ENCODE measurements at regions not wholly inside any gene's neighbourhood (a gene's known extent, or its start where the extent isn't known, plus 50 kb on each side); places are given as distances from the start of the nearest gene placed in this dataset.

DNA sequence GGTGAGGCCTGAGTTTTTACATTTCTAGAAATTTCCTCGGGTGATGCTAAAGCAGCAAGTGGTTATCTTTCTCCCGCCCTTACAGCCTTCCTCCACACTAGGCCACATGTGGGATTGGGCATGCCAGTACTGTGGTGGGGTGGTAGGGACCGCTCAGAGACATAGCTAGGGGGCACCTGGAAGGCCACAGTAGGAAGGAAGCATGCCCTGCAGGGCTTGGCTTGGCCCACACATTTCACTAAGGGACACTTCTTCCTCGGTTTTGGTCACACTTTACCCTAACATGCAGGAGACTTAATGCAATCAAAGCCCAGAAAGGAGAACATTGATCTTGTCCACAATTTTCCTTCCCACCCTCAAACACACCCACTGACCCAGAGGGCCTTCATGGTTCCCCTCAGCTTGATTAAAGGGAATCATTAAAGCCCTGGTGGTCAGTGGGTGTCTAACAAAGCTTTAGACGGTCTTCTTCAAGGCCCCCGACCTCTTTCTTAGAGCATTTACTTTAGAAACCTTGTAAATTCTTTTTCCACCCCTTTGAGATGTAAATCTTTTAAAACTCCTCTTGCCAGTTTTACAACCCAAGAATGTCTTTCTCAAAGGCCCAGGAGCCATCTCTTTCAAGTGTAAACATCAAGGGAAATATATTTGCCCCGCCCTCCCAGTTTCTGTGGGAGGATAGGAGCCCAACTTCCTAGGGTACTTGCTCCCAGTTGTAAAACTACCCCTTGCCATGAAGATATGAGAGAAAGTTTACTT, 246.4 kb upstream of the PTBP2 start:
- Histone ChIP-seq H3K4me1 (peaks cover 69% of the 10 kb centered on the region), H3K27me3 (ENCODE audit: low read depth) (no peaks in the 10 kb centered on the region), H3K4me3 (no peak overlapping the region), H3K36me3 (replicated peaks) (no peaks in the 10 kb centered on the region), H3K9me3 (no peaks in the 10 kb centered on the region)
- in situ Hi-C loops (cut with MboI; ENCODE audit: low sequenced_read_pairs), result no loop called here
- peak; percentile 86 to 97 for DNase-seq (ENCODE audit: low spot score in 2 of 2)

DNA sequence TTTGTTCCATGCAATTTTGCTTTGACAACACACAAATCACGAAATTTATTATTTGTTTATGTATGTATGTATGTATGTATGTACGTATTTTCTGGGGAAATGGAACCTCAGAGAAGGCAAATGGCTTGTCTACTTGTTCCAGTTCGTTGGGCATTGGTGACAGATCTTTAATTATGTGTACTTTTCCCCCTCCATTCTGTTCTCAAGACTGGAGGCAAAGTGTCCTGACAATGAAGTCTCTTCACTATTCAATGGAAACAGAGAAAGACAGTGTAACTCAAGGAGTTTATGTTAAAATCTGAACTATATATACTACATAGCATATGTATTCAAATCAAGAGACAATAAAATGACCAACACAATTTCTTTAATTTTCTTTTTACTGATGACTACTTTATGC, 245.7 kb upstream of the PTBP2 start:
- in situ Hi-C loops (cut with MboI; ENCODE audit: low sequenced_read_pairs), result no loop called here
- H3K27me3 ChIP-seq (ENCODE audit: low read depth), result no peaks in the 10 kb centered on the region
- H3K36me3 ChIP-seq (replicated peaks), result no peaks in the 10 kb centered on the region
- H3K9me3 ChIP-seq, result no peaks in the 10 kb centered on the region
- H3K4me3 ChIP-seq, result no peak overlapping the region
- peak in 1 of 2 experiments; percentile 75 for DNase-seq (ENCODE audit: low spot score in 2 of 2)
- peaks cover 69% of the 10 kb centered on the region for H3K4me1 ChIP-seq

DNA sequence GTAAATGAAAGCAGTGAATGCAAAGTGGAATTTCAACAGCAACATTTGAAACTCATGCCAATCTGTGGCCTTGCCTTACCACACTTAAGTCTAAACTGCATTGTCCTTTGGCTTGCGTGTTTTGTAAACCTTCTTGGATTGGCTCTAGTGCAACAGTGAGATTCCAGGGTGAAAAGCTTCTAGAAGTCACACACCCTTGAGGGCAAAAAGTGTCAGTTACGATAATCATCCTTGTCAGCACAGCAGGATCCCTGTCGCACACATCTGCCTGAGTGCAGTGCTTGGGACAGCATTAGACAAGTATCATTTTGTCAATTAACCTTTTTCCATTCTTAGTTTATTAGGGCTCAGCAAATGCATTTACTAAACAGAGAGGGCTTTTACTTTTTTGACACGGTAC, 243.4 kb upstream of the PTBP2 start:
- H3K4me1 ChIP-seq, result peaks cover 74% of the 10 kb centered on the region
- no peak overlapping the region for H3K4me3 ChIP-seq
- in situ Hi-C loops (cut with MboI; ENCODE audit: low sequenced_read_pairs), result no loop called here
- H3K9me3 ChIP-seq, result no peaks in the 10 kb centered on the region
- DNase-seq (ENCODE audit: low spot score in 2 of 2), result peak in 1 of 2 experiments; percentile 29
- no peaks in the 10 kb centered on the region for H3K27me3 ChIP-seq (ENCODE audit: low read depth)
- no peaks in the 10 kb centered on the region for H3K36me3 ChIP-seq (replicated peaks)

DNA sequence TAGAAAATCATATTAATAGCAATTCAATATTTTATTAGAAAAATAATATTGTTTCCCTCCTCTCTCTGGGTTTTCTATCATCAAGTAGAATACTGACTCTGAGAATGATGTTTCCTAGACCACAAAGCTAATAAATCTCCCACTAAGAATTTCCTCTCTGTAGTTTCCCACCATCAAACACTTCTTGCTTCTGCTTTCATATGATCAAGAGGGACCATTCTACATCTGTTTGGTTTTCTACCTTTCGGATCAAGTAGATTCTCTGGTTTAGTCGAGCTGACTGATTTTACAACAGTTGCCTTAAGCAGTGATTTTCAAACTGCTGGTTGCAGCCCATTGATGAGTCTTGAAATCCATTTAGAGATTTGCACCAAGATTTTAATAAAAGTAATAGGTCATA, 240.2 kb upstream of the PTBP2 start:
- H3K4me1 ChIP-seq, result peaks cover 46% of the 10 kb centered on the region
- H3K9me3 ChIP-seq, result no peaks in the 10 kb centered on the region
- no peaks in the 10 kb centered on the region for H3K27me3 ChIP-seq (ENCODE audit: low read depth)
- in situ Hi-C loops (cut with MboI; ENCODE audit: low sequenced_read_pairs), result no loop called here
- DNase-seq (ENCODE audit: low spot score in 2 of 2), result no peak
- H3K4me3 ChIP-seq, result no peak overlapping the region
- no peaks in the 10 kb centered on the region for H3K36me3 ChIP-seq (replicated peaks)

DNA sequence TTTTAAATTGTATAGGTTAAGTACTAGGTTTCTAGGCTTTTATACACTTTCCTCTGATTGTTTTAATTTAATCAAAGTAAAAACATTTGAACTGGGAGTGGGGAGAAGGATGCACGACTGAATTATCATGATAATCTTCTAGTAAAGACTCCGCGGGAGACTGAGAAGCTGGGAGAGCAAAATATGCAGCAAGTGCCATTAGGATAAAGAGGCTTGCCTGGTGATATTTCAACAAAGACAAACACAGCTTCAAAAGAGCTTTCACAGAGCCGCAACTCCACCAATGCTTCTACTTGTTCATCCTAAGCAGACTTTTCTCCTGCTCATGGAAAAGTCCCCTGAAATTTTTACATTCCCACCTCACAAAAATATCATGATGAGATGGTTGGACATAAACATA, 239.0 kb upstream of the PTBP2 start:
- peak overlapping the region; percentile 5 for H3K4me3 ChIP-seq
- H3K4me1 ChIP-seq, result peaks cover 45% of the 10 kb centered on the region
- H3K27me3 ChIP-seq (ENCODE audit: low read depth), result no peaks in the 10 kb centered on the region
- in situ Hi-C loops (cut with MboI; ENCODE audit: low sequenced_read_pairs), result no loop called here
- H3K9me3 ChIP-seq, result no peaks in the 10 kb centered on the region
- peak; percentile 50 to 66 for DNase-seq (ENCODE audit: low spot score in 2 of 2)
- H3K36me3 ChIP-seq (replicated peaks), result no peaks in the 10 kb centered on the region

DNA sequence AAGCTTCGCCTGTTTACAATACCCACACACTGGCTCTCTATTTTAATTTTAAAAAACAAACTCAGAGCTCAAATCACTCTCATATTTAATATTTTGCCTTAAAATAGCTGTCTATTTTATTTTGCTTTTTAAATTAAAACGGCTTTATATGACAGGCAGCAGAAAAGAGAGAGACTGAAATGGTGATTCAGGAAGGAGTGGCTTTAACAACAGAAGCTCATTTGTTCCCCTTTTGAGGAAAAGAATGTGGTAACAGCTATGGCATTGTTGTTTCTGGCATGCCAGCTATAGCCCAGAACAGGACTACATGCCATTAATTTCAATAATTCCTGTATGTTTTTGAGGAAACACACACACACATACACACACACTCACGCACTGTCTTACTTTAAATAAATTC, 234.2 kb upstream of the PTBP2 start:
- Histone ChIP-seq H3K9me3 (no peaks in the 10 kb centered on the region), H3K36me3 (replicated peaks) (no peaks in the 10 kb centered on the region), H3K4me1 (peaks cover 39% of the 10 kb centered on the region), H3K4me3 (no peak overlapping the region), H3K27me3 (ENCODE audit: low read depth) (no peaks in the 10 kb centered on the region)
- in situ Hi-C loops (cut with MboI; ENCODE audit: low sequenced_read_pairs), result no loop called here
- peak; percentile 22 to 79 for DNase-seq (ENCODE audit: low spot score in 2 of 2)

DNA sequence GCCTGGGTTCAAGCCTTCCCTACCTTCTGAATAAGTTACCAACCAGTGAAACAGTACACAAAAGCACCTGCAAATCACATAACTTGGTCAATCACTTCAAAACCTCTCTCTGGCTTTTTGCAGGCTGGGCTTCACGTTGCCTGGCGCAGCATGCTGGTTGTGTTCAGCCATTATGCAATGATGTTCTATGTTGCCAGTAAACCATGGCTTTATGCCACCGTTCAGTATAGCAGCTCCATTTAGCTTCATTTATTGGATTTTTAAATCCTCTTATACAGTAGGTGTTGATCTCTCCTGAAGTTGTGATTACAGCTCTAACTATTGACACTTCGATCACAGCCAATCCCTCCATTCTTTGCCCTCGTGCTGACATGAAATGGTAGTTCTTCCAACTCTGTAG, 233.6 kb upstream of the PTBP2 start:
- in situ Hi-C loops (cut with MboI; ENCODE audit: low sequenced_read_pairs), result no loop called here
- Histone ChIP-seq H3K4me1 (peaks cover 33% of the 10 kb centered on the region), H3K36me3 (replicated peaks) (no peaks in the 10 kb centered on the region), H3K9me3 (no peaks in the 10 kb centered on the region), H3K4me3 (no peak overlapping the region), H3K27me3 (ENCODE audit: low read depth) (no peaks in the 10 kb centered on the region)
- no peak for DNase-seq (ENCODE audit: low spot score in 2 of 2)

DNA sequence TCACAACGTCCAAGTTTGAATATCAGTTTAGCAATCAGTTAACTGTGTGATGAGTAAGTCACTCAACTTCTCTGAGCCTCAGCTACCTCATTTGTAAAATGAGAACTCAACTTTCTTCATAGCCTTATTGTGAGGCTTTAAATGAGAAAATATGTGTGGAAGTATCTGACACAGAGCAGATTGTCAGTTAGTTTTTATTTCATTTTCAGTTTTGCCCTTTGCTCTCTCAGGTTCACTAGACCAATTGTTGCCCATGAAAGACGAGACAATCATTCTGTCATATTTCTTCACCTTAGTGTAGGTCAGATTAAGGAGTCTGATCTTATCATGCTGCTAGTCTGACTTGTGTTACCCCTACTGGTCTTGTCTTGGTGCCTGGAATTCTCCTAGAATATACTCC, 232.8 kb upstream of the PTBP2 start:
- Histone ChIP-seq H3K36me3 (replicated peaks) (no peaks in the 10 kb centered on the region), H3K4me1 (peaks cover 33% of the 10 kb centered on the region), H3K4me3 (no peak overlapping the region), H3K27me3 (ENCODE audit: low read depth) (no peaks in the 10 kb centered on the region), H3K9me3 (no peaks in the 10 kb centered on the region)
- no peak for DNase-seq (ENCODE audit: low spot score in 2 of 2)
- in situ Hi-C loops (cut with MboI; ENCODE audit: low sequenced_read_pairs), result no loop called here

DNA sequence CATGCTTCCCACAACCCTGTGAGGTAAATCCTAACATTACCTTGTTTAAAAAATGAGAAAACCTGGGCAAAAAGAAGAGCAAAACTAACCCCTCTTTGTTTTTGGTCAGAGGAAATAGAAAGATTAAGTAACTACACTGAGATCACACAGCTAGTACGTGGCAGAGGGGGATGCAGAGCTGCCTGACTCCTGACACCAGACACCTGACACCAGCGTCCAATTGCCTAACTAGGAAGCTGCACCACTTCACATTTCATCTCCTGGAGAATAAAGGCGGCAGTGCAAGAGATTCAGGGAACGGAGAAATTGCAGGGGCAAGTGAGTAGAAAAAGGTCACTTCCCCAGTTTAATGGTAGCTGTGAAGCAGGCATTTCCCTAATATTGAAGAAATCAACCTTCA, 229.3 kb upstream of the PTBP2 start:
- H3K4me3 ChIP-seq, result no peak overlapping the region
- in situ Hi-C loops (cut with MboI; ENCODE audit: low sequenced_read_pairs), result no loop called here
- H3K36me3 ChIP-seq (replicated peaks), result no peaks in the 10 kb centered on the region
- DNase-seq (ENCODE audit: low spot score in 2 of 2), result peak in 1 of 2 experiments; percentile 22
- no peaks in the 10 kb centered on the region for H3K27me3 ChIP-seq (ENCODE audit: low read depth)
- H3K9me3 ChIP-seq, result no peaks in the 10 kb centered on the region
- H3K4me1 ChIP-seq, result peaks cover 24% of the 10 kb centered on the region

DNA sequence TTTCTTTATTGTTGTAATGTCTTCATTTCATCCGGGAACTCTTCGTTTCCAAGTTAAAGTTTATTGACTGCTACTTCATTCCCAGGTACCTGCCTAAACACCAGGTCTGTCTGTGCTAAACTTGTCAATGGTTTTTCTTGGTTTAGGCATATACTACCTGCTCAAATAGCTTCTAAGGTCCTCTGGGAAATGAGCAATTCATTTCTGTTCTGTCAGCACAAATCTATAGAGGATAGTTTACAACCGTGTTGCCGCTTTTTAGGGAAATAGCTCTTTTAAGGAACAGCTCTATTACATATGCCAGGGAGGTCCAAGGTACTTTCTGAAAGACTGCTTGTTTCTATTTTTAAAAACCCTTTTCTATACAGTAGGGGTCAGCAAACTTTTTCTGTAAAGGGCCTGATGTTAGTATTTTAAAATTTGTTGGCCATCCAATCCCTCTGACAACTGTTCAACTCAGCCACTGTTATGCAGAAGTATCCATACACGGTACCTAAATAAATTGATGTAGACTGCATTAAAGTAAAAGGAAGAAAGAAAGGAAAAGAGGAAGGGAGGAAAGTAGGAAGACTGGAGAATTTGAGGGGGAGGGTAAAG, 222.7 kb upstream of the PTBP2 start:
- H3K4me1 ChIP-seq, result no peaks in the 10 kb centered on the region
- H3K4me3 ChIP-seq, result no peak overlapping the region
- in situ Hi-C loops (cut with MboI; ENCODE audit: low sequenced_read_pairs), result no loop called here
- no peak for DNase-seq (ENCODE audit: low spot score in 2 of 2)
- no peaks in the 10 kb centered on the region for H3K36me3 ChIP-seq (replicated peaks)
- no peaks in the 10 kb centered on the region for H3K27me3 ChIP-seq (ENCODE audit: low read depth)
- H3K9me3 ChIP-seq, result no peaks in the 10 kb centered on the region

DNA sequence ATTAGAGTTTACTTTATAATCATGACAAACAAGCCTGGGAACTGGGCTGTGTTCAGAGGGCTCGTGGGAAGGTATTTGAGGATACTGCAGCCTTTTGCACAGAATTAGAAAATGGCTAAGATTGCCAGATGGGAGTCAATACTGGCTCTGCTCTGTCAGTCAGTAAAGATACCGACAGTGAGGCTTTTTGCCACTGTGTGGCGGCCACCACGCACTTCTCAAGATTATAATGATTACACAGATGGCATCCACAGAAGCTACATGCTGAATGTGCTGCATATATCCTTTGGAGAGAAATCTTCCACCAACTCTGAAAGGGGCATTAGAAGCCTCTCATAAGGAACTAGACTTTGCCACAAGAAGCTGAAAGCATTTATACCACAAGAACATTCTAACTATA, 213.4 kb upstream of the PTBP2 start:
- in situ Hi-C loops (cut with MboI; ENCODE audit: low sequenced_read_pairs), result no loop called here
- DNase-seq (ENCODE audit: low spot score in 2 of 2), result no peak
- no peaks in the 10 kb centered on the region for H3K27me3 ChIP-seq (ENCODE audit: low read depth)

DNA sequence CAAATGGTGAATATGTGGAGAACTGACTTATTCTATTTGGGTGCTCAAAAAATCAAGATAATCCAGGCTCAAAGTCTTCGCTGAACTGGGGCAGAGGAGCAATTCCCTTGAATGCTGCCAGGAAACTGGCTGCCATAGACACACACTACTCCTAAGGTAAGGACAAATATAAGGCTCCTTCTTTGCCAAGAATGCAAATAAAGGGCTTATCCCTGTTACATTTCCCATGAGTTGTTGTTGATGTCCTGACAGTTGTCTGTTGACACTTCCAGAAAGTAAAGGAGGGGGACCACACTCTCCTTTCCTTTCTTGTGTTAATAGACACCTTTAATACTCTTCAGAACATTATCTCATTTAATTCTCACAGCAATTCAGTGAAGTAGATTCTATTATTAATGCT, 212.2 kb upstream of the PTBP2 start:
- in situ Hi-C loops (cut with MboI; ENCODE audit: low sequenced_read_pairs), result no loop called here
- peak in 1 of 2 experiments; percentile 60 for DNase-seq (ENCODE audit: low spot score in 2 of 2)
- no peaks in the 10 kb centered on the region for H3K9me3 ChIP-seq
- no peaks in the 10 kb centered on the region for H3K36me3 ChIP-seq (replicated peaks)
- H3K4me1 ChIP-seq, result peaks cover 18% of the 10 kb centered on the region
- H3K4me3 ChIP-seq, result no peak overlapping the region
- no peaks in the 10 kb centered on the region for H3K27me3 ChIP-seq (ENCODE audit: low read depth)

More for the DNA sequence above, 213.4 kb upstream of the PTBP2 start:
- Histone ChIP-seq H3K36me3 (replicated peaks) (no peaks in the 10 kb centered on the region), H3K4me3 (no peak overlapping the region), H3K4me1 (peaks cover 18% of the 10 kb centered on the region), H3K9me3 (no peaks in the 10 kb centered on the region)

DNA sequence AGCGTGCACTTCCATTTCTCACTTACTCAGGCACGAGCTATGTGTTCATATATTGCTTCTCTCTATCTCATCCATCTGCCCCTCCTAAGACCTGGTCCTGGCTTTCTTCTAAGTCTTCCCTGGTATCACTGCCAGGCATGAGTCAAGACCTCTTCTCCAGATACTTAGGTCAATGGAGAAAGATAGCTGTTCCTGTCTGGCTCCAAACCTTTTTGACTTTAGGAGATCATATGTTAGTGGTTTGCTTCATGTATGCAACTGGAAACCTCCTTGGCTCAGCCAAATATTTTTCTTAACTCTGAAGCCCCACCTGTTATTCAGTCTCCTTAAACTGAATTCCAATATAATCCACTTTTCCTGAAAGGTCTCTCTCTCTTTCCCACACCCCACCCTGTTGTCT, 211.6 kb upstream of the PTBP2 start:
- no peak overlapping the region for H3K4me3 ChIP-seq
- no peaks in the 10 kb centered on the region for H3K36me3 ChIP-seq (replicated peaks)
- in situ Hi-C loops (cut with MboI; ENCODE audit: low sequenced_read_pairs), result no loop called here
- DNase-seq (ENCODE audit: low spot score in 2 of 2), result no peak
- H3K27me3 ChIP-seq (ENCODE audit: low read depth), result no peaks in the 10 kb centered on the region
- H3K4me1 ChIP-seq, result peaks cover 19% of the 10 kb centered on the region
- no peaks in the 10 kb centered on the region for H3K9me3 ChIP-seq

DNA sequence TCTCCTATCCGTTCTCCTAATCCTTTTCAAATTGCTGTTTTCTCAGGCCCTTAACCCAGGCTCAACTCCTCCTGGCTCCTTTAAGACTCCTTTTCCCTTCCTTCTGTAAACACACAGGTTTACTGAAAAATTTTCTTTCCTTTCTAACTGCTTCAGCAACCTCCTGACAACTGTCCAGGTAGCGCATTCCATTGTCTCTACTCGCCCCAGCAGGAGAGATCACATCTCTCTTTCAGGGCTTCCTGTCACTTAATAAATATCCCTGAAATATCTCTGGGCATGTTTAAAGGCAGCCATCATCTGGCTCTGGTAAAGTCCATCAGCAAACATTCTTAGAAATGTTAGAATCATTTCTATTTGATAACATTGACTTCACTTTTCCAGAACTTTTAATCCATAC, 211.2 kb upstream of the PTBP2 start:
- in situ Hi-C loops (cut with MboI; ENCODE audit: low sequenced_read_pairs), result no loop called here
- peaks cover 24% of the 10 kb centered on the region for H3K4me1 ChIP-seq
- DNase-seq (ENCODE audit: low spot score in 2 of 2), result no peak
- H3K36me3 ChIP-seq (replicated peaks), result no peaks in the 10 kb centered on the region
- H3K27me3 ChIP-seq (ENCODE audit: low read depth), result no peaks in the 10 kb centered on the region
- no peaks in the 10 kb centered on the region for H3K9me3 ChIP-seq
- no peak overlapping the region for H3K4me3 ChIP-seq

Measured in HAP-1 (cell line).